IPS DF 19.7 (cell line): ENCODE measurements at regions not wholly inside any gene's neighbourhood (a gene's known extent, or its start where the extent isn't known, plus 50 kb on each side); places are given as distances from the start of the nearest gene placed in this dataset.
A peak's percentile ranks its signal among the peaks of the same experiment; 100 is the strongest.
"Not testable (repeated sequence)": the region's sequence is repeated elsewhere in the genome, so short reads cannot be mapped to it uniquely, and the experiment has no call there.

ENCODE experiments used
- DNase-seq: peaks from one replicate; pipeline ENCODE4 v3.0.0-alpha.2; 2013; ENCODE audit warnings: low read depth, low spot score

DNA sequence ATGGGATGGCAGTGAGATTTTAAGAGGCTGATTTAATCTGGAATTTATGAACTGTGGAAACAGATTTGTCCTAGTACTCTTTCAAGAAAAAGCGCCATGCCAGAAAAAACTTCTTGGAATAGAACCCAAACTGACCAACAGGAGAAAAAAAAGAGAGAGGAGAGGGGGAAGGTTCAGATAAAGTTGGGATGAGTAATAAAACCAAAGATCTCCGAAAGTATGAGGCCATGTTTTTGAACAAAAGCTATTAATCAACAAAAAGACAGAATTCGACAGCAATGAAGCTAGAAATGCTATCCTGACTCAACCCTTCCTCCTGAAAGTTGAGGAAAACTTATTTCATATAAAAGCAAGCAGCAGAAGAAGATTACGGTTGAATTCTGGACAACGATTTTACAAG, 135.5 kb downstream of the CEMIP2 start:
- no peak for DNase-seq

DNA sequence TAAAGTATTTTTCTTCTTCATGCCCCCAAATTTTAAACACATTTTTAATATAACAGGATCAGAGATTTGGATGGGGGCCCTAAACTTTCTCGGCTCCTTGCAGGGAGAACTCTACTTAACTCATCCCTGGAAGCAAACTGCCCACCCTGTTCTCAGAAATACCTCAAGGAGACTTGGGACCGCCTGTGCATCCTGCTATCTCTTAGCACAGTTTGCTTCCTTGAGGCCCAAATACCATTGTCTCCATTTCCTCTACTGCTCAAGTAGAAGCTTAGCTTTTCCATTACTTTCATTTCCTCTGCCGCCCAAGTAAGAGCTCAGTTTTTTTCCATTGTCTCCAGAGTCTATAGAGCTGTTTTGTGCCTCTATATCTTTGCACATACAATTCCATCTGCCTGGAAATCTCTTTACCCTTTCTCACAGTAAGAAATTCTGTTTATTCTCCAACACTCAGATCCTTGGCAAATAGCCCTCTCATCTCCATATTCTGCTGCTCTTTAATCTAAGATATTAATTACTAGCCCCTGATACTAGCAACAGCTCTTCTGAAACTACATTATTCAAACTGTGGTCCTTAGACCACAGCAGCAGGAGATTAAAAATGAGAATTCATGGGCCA, 137.8 kb downstream of the CEMIP2 start:
- DNase-seq: no peak

GRCh38 chr9:71629578-71630215, 138.6 kb downstream of the CEMIP2 start:
- DNase-seq: no peak

DNA sequence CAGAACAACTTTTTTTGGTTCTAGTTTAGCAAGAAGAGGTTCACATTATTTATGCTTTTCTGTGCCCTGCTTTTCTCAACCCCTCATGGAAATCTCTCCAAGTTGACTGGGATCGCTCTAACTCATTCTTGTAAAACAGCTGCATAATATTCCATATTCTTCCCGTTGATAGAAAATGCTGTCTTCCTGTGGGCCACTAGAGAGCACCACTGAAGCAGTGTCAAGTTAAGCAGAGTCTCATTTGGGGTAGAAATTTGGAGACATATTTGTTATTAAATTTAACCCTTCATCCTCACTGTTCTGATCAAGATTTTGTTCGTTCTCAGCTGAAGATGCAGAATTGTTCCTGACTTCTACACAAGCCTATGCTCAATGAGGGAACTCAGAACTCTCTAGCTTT, 140.1 kb downstream of the CEMIP2 start:
- DNase-seq: no peak

GRCh38 chr9:71627537-71627936, 140.8 kb downstream of the CEMIP2 start:
- no peak for DNase-seq

DNA sequence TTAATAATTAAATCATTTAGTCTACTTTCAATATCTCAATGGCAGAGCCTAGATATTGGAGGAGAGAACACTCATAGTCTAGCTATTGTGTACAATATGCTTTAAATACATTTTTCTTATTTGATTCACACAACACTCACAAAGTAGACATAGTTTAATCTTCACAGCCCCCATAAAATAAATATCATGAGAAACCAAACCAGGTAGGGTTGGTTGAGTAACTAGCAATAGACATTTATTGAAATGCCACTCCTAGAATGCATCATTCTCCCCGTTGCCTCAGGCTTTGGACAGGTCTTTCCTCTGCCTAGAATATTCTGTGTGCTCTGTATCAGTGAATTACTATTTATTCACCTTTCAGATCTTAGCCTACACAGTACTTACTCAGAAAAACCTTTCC, 141.9 kb downstream of the CEMIP2 start:
- DNase-seq: no peak

- no peak for DNase-seq
Measured at GRCh38 chr9:71624728-71625127, 143.6 kb downstream of the CEMIP2 start.

GRCh38 chr9:71620746-71621145, 147.6 kb downstream of the CEMIP2 start:
- DNase-seq: no peak

- no peak for DNase-seq
Measured at GRCh38 chr9:71620331-71620730, 148.0 kb downstream of the CEMIP2 start.

- no peak for DNase-seq
Measured at GRCh38 chr9:71619926-71620325, 148.4 kb downstream of the CEMIP2 start.

- DNase-seq: no peak
Measured at GRCh38 chr9:71614409-71615010, 153.8 kb downstream of the CEMIP2 start.

- no peak for DNase-seq
Measured at GRCh38 chr9:71612889-71613288, 155.4 kb downstream of the CEMIP2 start.

GRCh38 chr9:71609448-71609830, 158.9 kb downstream of the CEMIP2 start:
- DNase-seq: no peak

GRCh38 chr9:71608825-71609447, 159.4 kb downstream of the CEMIP2 start:
- DNase-seq: peak; percentile 17

DNA sequence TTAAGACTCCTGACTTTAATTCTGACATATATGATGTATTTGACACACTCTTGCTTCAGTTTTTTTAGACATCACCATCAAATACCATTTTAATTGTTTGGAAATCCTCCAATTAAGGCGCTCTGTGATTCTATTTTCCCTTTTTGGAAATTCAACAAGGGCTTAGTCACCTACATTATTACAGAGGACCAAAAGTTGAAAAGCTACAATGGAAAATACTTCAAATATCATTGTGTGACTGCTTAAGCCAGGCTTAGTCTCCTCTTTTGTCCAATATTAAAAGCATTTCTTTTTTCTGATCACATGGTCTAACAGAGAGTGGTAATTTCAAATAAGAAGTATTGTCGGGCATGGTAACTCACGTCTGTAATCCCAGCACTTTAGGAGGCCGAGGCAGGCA, 160.3 kb downstream of the CEMIP2 start:
- DNase-seq: no peak

GRCh38 chr9:71607461-71607881, 160.8 kb downstream of the CEMIP2 start:
- no peak for DNase-seq

GRCh38 chr9:71604197-71605063, 163.9 kb downstream of the CEMIP2 start:
- DNase-seq: no peak

DNA sequence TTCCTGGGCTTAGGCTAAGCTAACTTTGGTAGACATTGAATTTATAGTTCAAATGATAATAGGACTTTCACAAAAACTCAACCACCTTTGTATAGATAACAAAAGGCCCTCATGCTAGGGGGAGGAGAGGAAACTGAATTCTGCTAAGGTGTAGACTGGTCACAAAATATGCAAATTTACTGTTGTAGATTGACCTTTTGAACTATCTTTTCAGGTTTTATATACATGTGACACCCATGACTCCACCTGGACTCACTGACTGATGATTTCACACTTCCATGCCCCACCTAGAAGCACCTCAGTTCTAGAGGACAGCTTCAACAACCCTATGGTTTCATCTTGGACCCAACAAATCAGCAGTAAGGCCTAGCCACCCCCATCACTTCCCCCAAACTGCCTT, 165.7 kb downstream of the CEMIP2 start:
- no peak for DNase-seq

DNA sequence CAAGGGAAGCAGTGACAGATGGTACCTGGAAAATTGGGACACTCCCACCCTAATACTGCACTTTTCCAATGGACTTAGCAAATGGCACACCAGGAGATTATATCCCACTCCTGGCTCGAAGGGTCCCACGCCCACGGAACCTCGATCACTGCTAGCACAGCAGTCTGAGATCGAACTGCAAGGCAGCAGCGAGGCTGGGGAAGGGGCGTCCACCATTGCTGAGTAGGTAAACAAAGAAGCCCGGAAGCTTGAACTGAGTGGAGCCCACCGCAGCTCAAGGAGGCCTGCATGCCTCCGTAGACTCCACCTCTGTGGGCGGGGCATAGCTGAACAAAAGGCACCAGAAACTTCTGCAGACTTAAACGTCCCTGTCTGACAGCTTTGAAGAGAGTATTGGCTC, 172.6 kb downstream of the CEMIP2 start:
- DNase-seq: not testable (repeated sequence)

DNA sequence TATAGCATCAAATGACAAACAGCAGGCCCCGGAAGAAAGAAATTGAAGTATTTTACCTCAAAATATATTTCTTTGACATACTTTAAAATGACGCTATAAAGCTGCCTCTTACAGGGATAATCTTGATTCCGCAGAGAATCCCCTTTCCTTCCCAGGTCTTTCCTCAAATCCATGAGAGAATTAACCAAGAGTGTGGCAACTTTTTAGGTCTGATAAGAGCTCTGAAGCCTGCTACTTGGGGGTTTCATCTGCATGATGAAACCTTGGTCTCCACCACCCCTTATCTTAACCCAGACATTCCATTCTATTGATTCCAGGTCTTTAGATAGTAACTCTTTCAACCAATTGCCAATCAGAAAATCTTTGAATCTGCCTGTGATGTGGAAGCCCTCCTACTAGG, 173.8 kb downstream of the CEMIP2 start:
- DNase-seq: no peak

DNA sequence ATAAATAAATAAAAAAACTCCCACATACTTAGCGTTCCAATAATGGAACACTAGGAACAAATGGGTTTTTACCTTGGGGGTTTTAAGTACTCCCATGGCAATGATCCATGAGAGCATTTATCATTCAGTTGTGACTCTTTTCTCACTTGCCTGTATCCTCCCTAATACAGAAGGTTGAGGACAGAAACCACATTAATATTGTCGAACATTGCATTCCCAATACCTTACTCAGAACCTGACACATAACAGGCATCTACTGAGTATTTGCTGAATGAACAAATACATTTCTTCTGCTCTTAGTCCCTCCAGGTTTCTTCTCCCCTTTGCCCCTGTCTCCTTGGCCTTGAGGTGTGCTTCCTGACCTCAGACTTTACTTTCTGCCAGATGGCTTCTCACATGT, 175.9 kb downstream of the CEMIP2 start:
- no peak for DNase-seq

- DNase-seq: no peak
Measured at GRCh38 chr9:71590362-71590761, 178.0 kb downstream of the CEMIP2 start.
